Fibroblast of lung (primary cell): ENCODE measurements at regions not wholly inside any gene's neighbourhood (a gene's known extent, or its start where the extent isn't known, plus 50 kb on each side); places are given as distances from the start of the nearest gene placed in this dataset.

Experiments used
- EZH2 ChIP-seq: IDR thresholded peaks from 2 replicates; pipeline ENCODE4 v1.5.1; 2012; ENCODE audit warnings: low read length, control low read depth, mild to moderate bottlenecking; ENCODE audit errors: missing control alignments
- TF ChIP-seq, protein P1 (sequence below), 2 donors: IDR thresholded peaks in 1 of 2; conservative IDR thresholded peaks in 1 of 2; 1 replicate in 1 of 2; 2 replicates in 1 of 2; pipeline ENCODE4 v1.5.1; 2011 to 2012; ENCODE audit warnings: low read length in 2 of 2, control low read depth in 1 of 2, inconsistent platforms in 1 of 2, low read depth in 1 of 2, mild to moderate bottlenecking in 1 of 2

DNA sequence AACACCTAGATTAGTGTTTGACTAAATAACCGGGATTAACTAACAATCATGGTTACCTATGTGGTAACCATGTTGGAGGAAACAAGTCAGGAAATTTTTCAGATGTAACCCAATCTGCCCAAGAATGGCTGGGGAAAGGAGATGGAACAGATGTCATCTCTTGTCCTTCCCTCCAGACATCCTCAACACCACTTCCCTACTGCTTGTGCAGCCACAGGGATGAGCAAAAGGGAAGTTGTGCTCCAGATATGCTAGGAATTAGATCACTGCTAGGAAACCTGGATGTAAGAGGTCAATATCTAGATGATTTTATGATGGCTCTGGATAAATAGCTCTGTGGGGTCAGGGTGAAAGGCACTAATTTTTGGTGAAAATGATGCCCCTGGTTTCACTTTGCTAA, 61.3 kb upstream of the ELL2 start:
- TF ChIP-seq, protein P1, sequence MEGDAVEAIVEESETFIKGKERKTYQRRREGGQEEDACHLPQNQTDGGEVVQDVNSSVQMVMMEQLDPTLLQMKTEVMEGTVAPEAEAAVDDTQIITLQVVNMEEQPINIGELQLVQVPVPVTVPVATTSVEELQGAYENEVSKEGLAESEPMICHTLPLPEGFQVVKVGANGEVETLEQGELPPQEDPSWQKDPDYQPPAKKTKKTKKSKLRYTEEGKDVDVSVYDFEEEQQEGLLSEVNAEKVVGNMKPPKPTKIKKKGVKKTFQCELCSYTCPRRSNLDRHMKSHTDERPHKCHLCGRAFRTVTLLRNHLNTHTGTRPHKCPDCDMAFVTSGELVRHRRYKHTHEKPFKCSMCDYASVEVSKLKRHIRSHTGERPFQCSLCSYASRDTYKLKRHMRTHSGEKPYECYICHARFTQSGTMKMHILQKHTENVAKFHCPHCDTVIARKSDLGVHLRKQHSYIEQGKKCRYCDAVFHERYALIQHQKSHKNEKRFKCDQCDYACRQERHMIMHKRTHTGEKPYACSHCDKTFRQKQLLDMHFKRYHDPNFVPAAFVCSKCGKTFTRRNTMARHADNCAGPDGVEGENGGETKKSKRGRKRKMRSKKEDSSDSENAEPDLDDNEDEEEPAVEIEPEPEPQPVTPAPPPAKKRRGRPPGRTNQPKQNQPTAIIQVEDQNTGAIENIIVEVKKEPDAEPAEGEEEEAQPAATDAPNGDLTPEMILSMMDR (conservative IDR thresholded peaks at IDR 0.05 in 1 of 2, IDR thresholded peaks at IDR 0.05 in 1 of 2; ENCODE audit: low read depth in 1 of 2, low read length in 2 of 2) = no peak
- no peak for TF ChIP-seq EZH2
